ENCODE measurements at regions not wholly inside any gene's neighbourhood (a gene's known extent, or its start where the extent isn't known, plus 50 kb on each side); places are given as distances from the start of the nearest gene placed in this dataset.

GRCh38 chr3:193780810-193781478 is 187.9 kb downstream of the OPA1 start:
- Histone ChIP-seq H3K27ac (ENCODE audit: low read depth, low read length, severe bottlenecking) (peak overlapping the region; percentile 76), H3K9me3 (ENCODE audit: control insufficient read depth, low read length) (no peaks in the 10 kb centered on the region), H3K4me3 (ENCODE audit: extremely low read depth, insufficient read depth, low read length, poor library complexity, severe bottlenecking) (no peak overlapping the region), H3K36me3 (ENCODE audit: control insufficient read depth, insufficient read depth, low read length) (no peaks in the 10 kb centered on the region), H3K4me1 (ENCODE audit: control insufficient read depth, insufficient read depth, low read length, poor library complexity, severe bottlenecking) (peaks cover 69% of the 10 kb centered on the region)
- 15 to 32% methylated on average over 3 to 6 of the region's 11 CpGs for WGBS, 2 experiments (ENCODE audit: insufficient coverage in 2 of 2)

GRCh38 chr3:193782276-193782647 is 189.3 kb downstream of the OPA1 start:
- Histone ChIP-seq H3K36me3 (ENCODE audit: control insufficient read depth, insufficient read depth, low read length) (no peaks in the 10 kb centered on the region), H3K27ac (ENCODE audit: low read depth, low read length, severe bottlenecking) (peak overlapping the region; percentile 76), H3K9me3 (ENCODE audit: control insufficient read depth, low read length) (no peaks in the 10 kb centered on the region), H3K4me3 (ENCODE audit: extremely low read depth, insufficient read depth, low read length, poor library complexity, severe bottlenecking) (no peak overlapping the region), H3K4me1 (ENCODE audit: control insufficient read depth, insufficient read depth, low read length, poor library complexity, severe bottlenecking) (peaks cover 62% of the 10 kb centered on the region)
- 23 to 33% methylated on average over 6 to 8 of the region's 9 CpGs for WGBS, 2 experiments (ENCODE audit: insufficient coverage in 2 of 2)

- peaks cover 60% of the 10 kb centered on the region for H3K4me1 ChIP-seq (ENCODE audit: control insufficient read depth, insufficient read depth, low read length, poor library complexity, severe bottlenecking)
- H3K27ac ChIP-seq (ENCODE audit: low read depth, low read length, severe bottlenecking): peak overlapping the region; percentile 76
- WGBS, 2 experiments (ENCODE audit: insufficient coverage in 2 of 2): 60 to 62% methylated on average over 3 of the region's 3 CpGs
- H3K36me3 ChIP-seq (ENCODE audit: control insufficient read depth, insufficient read depth, low read length): no peaks in the 10 kb centered on the region
- no peaks in the 10 kb centered on the region for H3K9me3 ChIP-seq (ENCODE audit: control insufficient read depth, low read length)
- no peak overlapping the region for H3K4me3 ChIP-seq (ENCODE audit: extremely low read depth, insufficient read depth, low read length, poor library complexity, severe bottlenecking)
Observed at GRCh38 chr3:193782747-193783146, 189.7 kb downstream of the OPA1 start.

- WGBS, 2 experiments (ENCODE audit: insufficient coverage in 2 of 2): 67 to 100% methylated on average over 1 to 3 of the region's 5 CpGs
- H3K4me1 ChIP-seq (ENCODE audit: control insufficient read depth, insufficient read depth, low read length, poor library complexity, severe bottlenecking): peaks cover 61% of the 10 kb centered on the region
- no peak overlapping the region for H3K4me3 ChIP-seq (ENCODE audit: extremely low read depth, insufficient read depth, low read length, poor library complexity, severe bottlenecking)
- no peaks in the 10 kb centered on the region for H3K9me3 ChIP-seq (ENCODE audit: control insufficient read depth, low read length)
- no peaks in the 10 kb centered on the region for H3K36me3 ChIP-seq (ENCODE audit: control insufficient read depth, insufficient read depth, low read length)
- peak overlapping the region; percentile 76 for H3K27ac ChIP-seq (ENCODE audit: low read depth, low read length, severe bottlenecking)
Observed at GRCh38 chr3:193783166-193783896, 190.3 kb downstream of the OPA1 start.

- no peak overlapping the region for H3K4me3 ChIP-seq (ENCODE audit: extremely low read depth, insufficient read depth, low read length, poor library complexity, severe bottlenecking)
- no peaks in the 10 kb centered on the region for H3K36me3 ChIP-seq (ENCODE audit: control insufficient read depth, insufficient read depth, low read length)
- no peak overlapping the region for H3K27ac ChIP-seq (ENCODE audit: low read depth, low read length, severe bottlenecking)
- 86% methylated on average over 1 of the region's 1 CpG; no CpG with 5 or more reads in 1 of the 2 experiments for WGBS, 2 experiments (ENCODE audit: insufficient coverage in 2 of 2)
- peaks cover 61% of the 10 kb centered on the region for H3K4me1 ChIP-seq (ENCODE audit: control insufficient read depth, insufficient read depth, low read length, poor library complexity, severe bottlenecking)
- no peaks in the 10 kb centered on the region for H3K9me3 ChIP-seq (ENCODE audit: control insufficient read depth, low read length)
Observed at GRCh38 chr3:193784822-193785221, 191.8 kb downstream of the OPA1 start.

GRCh38 chr3:193787496-193787870 is 194.5 kb downstream of the OPA1 start:
- no peaks in the 10 kb centered on the region for H3K9me3 ChIP-seq (ENCODE audit: control insufficient read depth, low read length)
- 95 to 97% methylated on average over 10 of the region's 12 CpGs for WGBS, 2 experiments (ENCODE audit: insufficient coverage in 2 of 2)
- H3K27ac ChIP-seq (ENCODE audit: low read depth, low read length, severe bottlenecking): no peak overlapping the region
- peaks cover 41% of the 10 kb centered on the region for H3K4me1 ChIP-seq (ENCODE audit: control insufficient read depth, insufficient read depth, low read length, poor library complexity, severe bottlenecking)
- no peak overlapping the region for H3K4me3 ChIP-seq (ENCODE audit: extremely low read depth, insufficient read depth, low read length, poor library complexity, severe bottlenecking)
- H3K36me3 ChIP-seq (ENCODE audit: control insufficient read depth, insufficient read depth, low read length): no peaks in the 10 kb centered on the region

GRCh38 chr3:193788189-193788991 is 195.4 kb downstream of the OPA1 start:
- Histone ChIP-seq H3K9me3 (ENCODE audit: control insufficient read depth, low read length) (no peaks in the 10 kb centered on the region), H3K4me1 (ENCODE audit: control insufficient read depth, insufficient read depth, low read length, poor library complexity, severe bottlenecking) (peaks cover 31% of the 10 kb centered on the region), H3K4me3 (ENCODE audit: extremely low read depth, insufficient read depth, low read length, poor library complexity, severe bottlenecking) (no peak overlapping the region), H3K27ac (ENCODE audit: low read depth, low read length, severe bottlenecking) (peak overlapping the region; percentile 88), H3K36me3 (ENCODE audit: control insufficient read depth, insufficient read depth, low read length) (no peaks in the 10 kb centered on the region)
- WGBS, 2 experiments (ENCODE audit: insufficient coverage in 2 of 2): 19 to 34% methylated on average over 5 to 6 of the region's 15 CpGs

- Histone ChIP-seq H3K9me3 (ENCODE audit: control insufficient read depth, low read length) (no peaks in the 10 kb centered on the region), H3K4me1 (ENCODE audit: control insufficient read depth, insufficient read depth, low read length, poor library complexity, severe bottlenecking) (peaks cover 28% of the 10 kb centered on the region), H3K27ac (ENCODE audit: low read depth, low read length, severe bottlenecking) (peak overlapping the region; percentile 88), H3K4me3 (ENCODE audit: extremely low read depth, insufficient read depth, low read length, poor library complexity, severe bottlenecking) (no peak overlapping the region), H3K36me3 (ENCODE audit: control insufficient read depth, insufficient read depth, low read length) (no peaks in the 10 kb centered on the region)
- WGBS, 2 experiments (ENCODE audit: insufficient coverage in 2 of 2): 86% methylated on average over 1 of the region's 1 CpG
Observed at GRCh38 chr3:193789455-193789854, 196.4 kb downstream of the OPA1 start.

- Histone ChIP-seq H3K36me3 (ENCODE audit: control insufficient read depth, insufficient read depth, low read length) (no peaks in the 10 kb centered on the region), H3K4me3 (ENCODE audit: extremely low read depth, insufficient read depth, low read length, poor library complexity, severe bottlenecking) (no peak overlapping the region), H3K9me3 (ENCODE audit: control insufficient read depth, low read length) (no peaks in the 10 kb centered on the region), H3K27ac (ENCODE audit: low read depth, low read length, severe bottlenecking) (no peak overlapping the region), H3K4me1 (ENCODE audit: control insufficient read depth, insufficient read depth, low read length, poor library complexity, severe bottlenecking) (peaks cover 28% of the 10 kb centered on the region)
- 92 to 100% methylated on average over 3 of the region's 4 CpGs for WGBS, 2 experiments (ENCODE audit: insufficient coverage in 2 of 2)
Observed at GRCh38 chr3:193790086-193790990, 197.3 kb downstream of the OPA1 start.

Data from mesodermal cell (in vitro differentiated cells).